Neural progenitor cell (in vitro differentiated cells): ENCODE measurements at regions not wholly inside any gene's neighbourhood (a gene's known extent, or its start where the extent isn't known, plus 50 kb on each side); places are given as distances from the start of the nearest gene placed in this dataset.

Experiments used
- DNase-seq: peaks from one replicate; pipeline ENCODE4 v3.0.0-alpha.2; 2016; ENCODE audit warnings: low spot score
- H2AFZ ChIP-seq: fragments of 200-600 bp; sonication (generic); replicated peaks from 2 replicates; pipeline ENCODE4 v1.6.1; 2016; ENCODE audit warnings: antibody characterized with exemption
- H3F3A ChIP-seq: fragments of 200-600 bp; sonication (generic); 2 replicates; pipeline ENCODE4 v1.6.1; 2016; ENCODE audit warnings: antibody characterized with exemption, low read depth
- H3K27ac ChIP-seq: fragments of 200-600 bp; sonication (generic); 2 replicates; pipeline ENCODE4 v1.5.1; 2016; ENCODE audit warnings: mild to moderate bottlenecking
- H3K27me3 ChIP-seq: fragments of 200-600 bp; sonication (generic); 2 replicates; pipeline ENCODE4 v1.6.1; 2016; ENCODE audit warnings: mild to moderate bottlenecking, moderate library complexity
- H3K36me3 ChIP-seq: fragments of 200-600 bp; sonication (generic); 2 replicates; pipeline ENCODE4 v1.5.1; 2016
- H3K4me1 ChIP-seq: fragments of 200-600 bp; sonication (generic); 2 replicates; pipeline ENCODE4 v1.6.1; 2016; ENCODE audit warnings: mixed run types
- H3K4me2 ChIP-seq: fragments of 200-600 bp; sonication (generic); 2 replicates; pipeline ENCODE4 v1.6.1; 2016
- H3K4me3 ChIP-seq: fragments of 200-600 bp; sonication (generic); 2 replicates; pipeline ENCODE4 v1.5.1; 2016
- H3K79me2 ChIP-seq: fragments of 200-600 bp; sonication (generic); 2 replicates; pipeline ENCODE4 v1.6.1; 2016; ENCODE audit warnings: low read depth
- H3K9ac ChIP-seq: fragments of 200-600 bp; sonication (generic); 2 replicates; pipeline ENCODE4 v1.6.1; 2016
- H3K9me3 ChIP-seq: fragments of 200-600 bp; sonication (generic); 2 replicates; pipeline ENCODE4 v1.5.1; 2016; ENCODE audit warnings: low read depth
- H4K20me1 ChIP-seq: fragments of 200-600 bp; sonication (generic); 2 replicates; pipeline ENCODE4 v1.6.1; 2016; ENCODE audit warnings: low read depth
- H3K27ac Mint-ChIP-seq: 3 replicates; pipeline ENCODE4 v1.8.0; 2021; ENCODE audit warnings: mixed read lengths
- H3K27me3 Mint-ChIP-seq: 2 replicates; pipeline ENCODE4 v1.8.0; 2022; ENCODE audit warnings: low read depth, mild to moderate bottlenecking, inconsistent platforms, moderate library complexity, mixed read lengths; ENCODE audit not compliant: insufficient read depth
- H3K36me3 Mint-ChIP-seq: 3 replicates; pipeline ENCODE4 v1.8.0; 2021; ENCODE audit warnings: mixed read lengths
- H3K4me1 Mint-ChIP-seq: 3 replicates; pipeline ENCODE4 v1.8.0; 2021; ENCODE audit warnings: mixed read lengths
- H3K4me3 Mint-ChIP-seq: 3 replicates; pipeline ENCODE4 v1.8.0; 2021; ENCODE audit warnings: mild to moderate bottlenecking, moderate library complexity, mixed read lengths
- H3K9me3 Mint-ChIP-seq: 3 replicates; pipeline ENCODE4 v1.8.0; 2020; ENCODE audit warnings: mixed read lengths
- EZH2 ChIP-seq: fragments of 200-600 bp; sonication (generic); IDR thresholded peaks from 2 replicates; pipeline ENCODE4 v1.6.1; 2017; ENCODE audit warnings: antibody characterized with exemption, mild to moderate bottlenecking, moderate library complexity
- EZH2phosphoT487 ChIP-seq: fragments of 200-600 bp; sonication (generic); IDR thresholded peaks from 2 replicates; pipeline ENCODE4 v1.6.1; 2017; ENCODE audit warnings: antibody characterized with exemption
- TF ChIP-seq, protein P1 (sequence below): fragments of 200-600 bp; sonication (generic); IDR thresholded peaks from 2 replicates; pipeline ENCODE4 v1.5.1; 2017; ENCODE audit warnings: antibody characterized with exemption, mild to moderate bottlenecking

DNA sequence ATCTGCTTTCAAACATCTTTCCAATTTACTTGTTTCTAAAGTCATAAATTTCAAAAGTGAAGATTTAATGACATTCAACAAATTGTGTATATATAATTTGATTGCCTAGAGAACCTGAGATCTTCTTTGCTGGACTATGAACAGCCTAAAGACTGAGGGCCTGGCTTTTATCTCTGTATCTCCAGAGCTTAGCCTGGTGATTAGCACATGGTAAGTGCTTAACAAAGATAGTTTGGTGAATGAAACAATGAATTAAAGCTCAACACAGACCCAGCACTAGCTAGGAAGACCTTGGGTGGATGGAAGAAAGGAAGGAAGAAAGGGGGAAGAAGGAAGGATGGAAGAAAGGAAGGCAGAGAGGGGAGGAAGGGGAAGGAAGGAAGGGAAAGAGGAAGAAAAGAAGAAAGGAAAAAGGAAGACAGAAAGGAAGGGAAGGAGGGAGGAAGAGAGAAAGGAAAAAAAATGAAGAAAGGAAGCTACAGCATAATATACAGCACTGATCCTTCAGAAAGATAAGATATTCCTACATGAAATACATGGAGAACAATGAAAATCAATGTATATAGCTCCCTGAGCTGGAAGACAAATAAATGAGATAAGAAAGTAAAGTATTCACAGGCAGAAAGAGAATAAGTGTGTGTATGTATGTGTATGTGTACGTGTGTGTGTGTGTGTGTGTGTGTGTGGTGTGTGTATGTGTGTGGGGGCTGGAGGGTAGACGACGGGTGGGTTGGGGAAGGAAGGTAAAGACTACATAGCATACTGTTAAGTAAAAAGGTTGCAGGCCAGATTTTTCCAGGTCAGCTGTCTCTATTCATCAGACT is 318.2 kb downstream of the TNS1 start:
- Histone ChIP-seq H3K9me3 (no peaks in the 10 kb centered on the region), H3K36me3 (no peaks in the 10 kb centered on the region), H3K27me3 (no peaks in the 10 kb centered on the region), H4K20me1 (no peaks in the 10 kb centered on the region), H3K4me3 (no peak overlapping the region), H3K4me1 (peaks cover 11% of the 10 kb centered on the region), H3K79me2 (no peaks in the 10 kb centered on the region), H3F3A (no peaks in the 10 kb centered on the region), H2AFZ (no peak overlapping the region), H3K27ac (no peak overlapping the region), H3K9ac (no peak overlapping the region), H3K4me2 (no peak overlapping the region)
- Mint-ChIP-seq H3K36me3 (no peaks in the 10 kb centered on the region), H3K4me1 (peaks cover 16% of the 10 kb centered on the region), H3K27me3 (peaks cover 2% of the 10 kb centered on the region), H3K9me3 (peaks cover 3% of the 10 kb centered on the region), H3K4me3 (no peak overlapping the region), H3K27ac (no peak overlapping the region)
- TF ChIP-seq, protein P1, sequence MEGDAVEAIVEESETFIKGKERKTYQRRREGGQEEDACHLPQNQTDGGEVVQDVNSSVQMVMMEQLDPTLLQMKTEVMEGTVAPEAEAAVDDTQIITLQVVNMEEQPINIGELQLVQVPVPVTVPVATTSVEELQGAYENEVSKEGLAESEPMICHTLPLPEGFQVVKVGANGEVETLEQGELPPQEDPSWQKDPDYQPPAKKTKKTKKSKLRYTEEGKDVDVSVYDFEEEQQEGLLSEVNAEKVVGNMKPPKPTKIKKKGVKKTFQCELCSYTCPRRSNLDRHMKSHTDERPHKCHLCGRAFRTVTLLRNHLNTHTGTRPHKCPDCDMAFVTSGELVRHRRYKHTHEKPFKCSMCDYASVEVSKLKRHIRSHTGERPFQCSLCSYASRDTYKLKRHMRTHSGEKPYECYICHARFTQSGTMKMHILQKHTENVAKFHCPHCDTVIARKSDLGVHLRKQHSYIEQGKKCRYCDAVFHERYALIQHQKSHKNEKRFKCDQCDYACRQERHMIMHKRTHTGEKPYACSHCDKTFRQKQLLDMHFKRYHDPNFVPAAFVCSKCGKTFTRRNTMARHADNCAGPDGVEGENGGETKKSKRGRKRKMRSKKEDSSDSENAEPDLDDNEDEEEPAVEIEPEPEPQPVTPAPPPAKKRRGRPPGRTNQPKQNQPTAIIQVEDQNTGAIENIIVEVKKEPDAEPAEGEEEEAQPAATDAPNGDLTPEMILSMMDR = no peak
- TF ChIP-seq EZH2 (no peak), EZH2phosphoT487 (no peak)
- no peak for DNase-seq

DNA sequence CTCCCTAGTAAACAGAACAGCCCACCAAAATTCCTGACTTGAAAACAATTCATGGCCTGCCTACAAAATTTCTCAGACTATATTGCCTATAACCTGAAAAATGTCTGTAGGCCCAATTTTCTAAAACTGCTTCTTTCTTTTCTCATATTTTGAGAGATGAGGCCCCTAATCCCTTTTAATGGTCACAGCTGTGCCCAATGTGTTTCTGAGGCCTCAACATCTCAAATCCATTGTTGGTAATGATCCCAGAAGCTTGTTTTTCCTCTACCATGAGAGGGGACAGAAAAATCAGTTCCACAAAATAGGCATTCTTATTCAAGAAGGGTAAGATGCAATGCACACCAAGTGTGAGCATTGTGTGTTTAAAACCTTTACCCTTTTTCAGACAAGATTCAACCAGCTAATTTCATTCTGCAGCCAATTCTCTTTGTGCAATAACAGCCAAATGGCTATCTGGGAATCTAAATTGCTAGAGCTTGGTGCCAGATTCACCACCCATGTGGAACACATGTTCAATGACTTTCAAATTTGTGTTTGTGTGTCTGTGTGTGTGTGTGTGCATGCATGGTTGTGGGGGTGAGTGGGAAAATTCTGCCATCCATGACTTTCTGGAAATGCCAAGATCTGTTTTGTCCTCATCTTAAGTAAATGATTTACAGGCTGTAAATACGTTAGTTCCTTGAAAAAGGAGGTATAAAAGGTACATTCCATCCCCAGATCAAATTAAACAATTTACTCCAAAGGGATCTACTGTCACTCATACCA is 319.5 kb downstream of the TNS1 start:
- H3K4me3 Mint-ChIP-seq = no peak overlapping the region
- H4K20me1 ChIP-seq = no peaks in the 10 kb centered on the region
- H3K9ac ChIP-seq = no peak overlapping the region
- H3K4me3 ChIP-seq = no peak overlapping the region
- no peaks in the 10 kb centered on the region for H3F3A ChIP-seq
- H3K27ac Mint-ChIP-seq = no peak overlapping the region
- H3K36me3 Mint-ChIP-seq = no peaks in the 10 kb centered on the region
- H3K27me3 Mint-ChIP-seq = peaks cover 2% of the 10 kb centered on the region
- no peak overlapping the region for H2AFZ ChIP-seq
- peaks cover 11% of the 10 kb centered on the region for H3K4me1 ChIP-seq
- H3K4me1 Mint-ChIP-seq = peaks cover 16% of the 10 kb centered on the region
- DNase-seq = no peak
- H3K36me3 ChIP-seq = no peaks in the 10 kb centered on the region
- H3K27ac ChIP-seq = no peak overlapping the region
- H3K79me2 ChIP-seq = no peaks in the 10 kb centered on the region
- H3K27me3 ChIP-seq = no peaks in the 10 kb centered on the region
- peaks cover 4% of the 10 kb centered on the region for H3K9me3 Mint-ChIP-seq
- no peak for TF ChIP-seq EZH2phosphoT487
- no peaks in the 10 kb centered on the region for H3K9me3 ChIP-seq
- H3K4me2 ChIP-seq = no peak overlapping the region

DNA sequence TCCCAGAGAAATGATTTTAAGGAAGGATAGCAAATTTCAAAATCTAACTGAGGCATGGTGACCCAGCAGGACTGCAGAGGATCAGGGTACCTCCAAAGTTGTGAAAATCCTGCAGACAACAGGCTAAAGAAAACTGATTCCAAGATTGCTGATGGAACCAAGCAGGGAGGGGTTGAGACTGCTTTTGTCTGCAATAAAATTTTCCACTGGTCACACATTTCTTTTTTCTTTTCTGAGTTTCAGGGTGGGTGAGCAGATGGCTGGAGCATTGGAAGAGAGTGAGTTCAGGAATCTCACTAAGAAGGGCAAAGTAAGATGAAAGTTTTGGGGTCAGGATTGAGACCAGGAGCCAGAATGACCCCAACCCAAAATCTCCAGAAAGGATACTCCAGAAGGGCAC is 321.0 kb downstream of the TNS1 start:
- Histone ChIP-seq H3K79me2 (no peaks in the 10 kb centered on the region), H3K27ac (no peak overlapping the region), H3K27me3 (no peaks in the 10 kb centered on the region), H3K9me3 (no peaks in the 10 kb centered on the region), H3F3A (no peaks in the 10 kb centered on the region), H3K36me3 (no peaks in the 10 kb centered on the region), H3K9ac (no peak overlapping the region), H3K4me2 (no peak overlapping the region), H2AFZ (no peak overlapping the region), H3K4me3 (no peak overlapping the region), H3K4me1 (peaks cover 11% of the 10 kb centered on the region), H4K20me1 (no peaks in the 10 kb centered on the region)
- H3K27ac Mint-ChIP-seq = no peak overlapping the region
- no peak for TF ChIP-seq EZH2phosphoT487
- TF ChIP-seq, protein P1 = no peak
- no peak for TF ChIP-seq EZH2
- no peak for DNase-seq
- H3K4me1 Mint-ChIP-seq = peaks cover 16% of the 10 kb centered on the region
- H3K9me3 Mint-ChIP-seq = peaks cover 4% of the 10 kb centered on the region
- H3K36me3 Mint-ChIP-seq = no peaks in the 10 kb centered on the region
- peaks cover 2% of the 10 kb centered on the region for H3K27me3 Mint-ChIP-seq
- no peak overlapping the region for H3K4me3 Mint-ChIP-seq

DNA sequence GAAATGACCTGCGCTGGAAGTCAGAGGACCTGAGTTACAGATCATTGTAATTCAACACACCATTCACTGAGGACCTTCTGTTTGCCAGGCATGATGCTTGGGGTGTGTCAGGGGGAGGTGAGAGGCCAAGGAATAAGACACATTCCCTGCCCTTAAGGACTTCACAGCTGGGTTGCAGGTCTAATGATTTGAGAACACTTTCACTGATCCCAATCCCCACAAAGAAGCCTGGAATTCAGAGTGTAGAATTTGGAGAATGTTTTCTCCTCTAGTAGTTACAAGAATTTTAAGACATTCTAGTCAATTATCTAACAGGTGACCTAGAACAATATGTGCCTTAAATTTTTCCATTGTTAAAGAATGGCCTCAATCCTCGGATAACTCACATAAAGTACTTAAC is 322.4 kb downstream of the TNS1 start:
- peaks cover 11% of the 10 kb centered on the region for H3K4me1 ChIP-seq
- H3F3A ChIP-seq = no peaks in the 10 kb centered on the region
- no peak overlapping the region for H3K27ac Mint-ChIP-seq
- TF ChIP-seq EZH2phosphoT487 = no peak
- TF ChIP-seq EZH2 = no peak
- TF ChIP-seq, protein P1 = no peak
- H3K36me3 Mint-ChIP-seq = no peaks in the 10 kb centered on the region
- H3K4me2 ChIP-seq = peak overlapping the region; percentile 29
- H2AFZ ChIP-seq = no peak overlapping the region
- H3K9ac ChIP-seq = no peak overlapping the region
- no peaks in the 10 kb centered on the region for H3K27me3 ChIP-seq
- H3K9me3 Mint-ChIP-seq = peaks cover 5% of the 10 kb centered on the region
- H4K20me1 ChIP-seq = no peaks in the 10 kb centered on the region
- no peak overlapping the region for H3K4me3 Mint-ChIP-seq
- no peaks in the 10 kb centered on the region for H3K79me2 ChIP-seq
- no peaks in the 10 kb centered on the region for H3K9me3 ChIP-seq
- DNase-seq = peak; percentile 32
- H3K36me3 ChIP-seq = no peaks in the 10 kb centered on the region
- H3K4me3 ChIP-seq = no peak overlapping the region
- H3K4me1 Mint-ChIP-seq = peaks cover 16% of the 10 kb centered on the region
- H3K27ac ChIP-seq = no peak overlapping the region
- H3K27me3 Mint-ChIP-seq = peaks cover 2% of the 10 kb centered on the region
